ENCODE measurements at regions not wholly inside any gene's neighbourhood (a gene's known extent, or its start where the extent isn't known, plus 50 kb on each side); places are given as distances from the start of the nearest gene placed in this dataset.

- DNase-seq: no peak
Measured at GRCh38 chr3:106806964-106807363, 570.3 kb upstream of the CCDC54 start.

- DNase-seq: no peak
Measured at GRCh38 chr3:106809041-106809440, 568.2 kb upstream of the CCDC54 start.

DNA sequence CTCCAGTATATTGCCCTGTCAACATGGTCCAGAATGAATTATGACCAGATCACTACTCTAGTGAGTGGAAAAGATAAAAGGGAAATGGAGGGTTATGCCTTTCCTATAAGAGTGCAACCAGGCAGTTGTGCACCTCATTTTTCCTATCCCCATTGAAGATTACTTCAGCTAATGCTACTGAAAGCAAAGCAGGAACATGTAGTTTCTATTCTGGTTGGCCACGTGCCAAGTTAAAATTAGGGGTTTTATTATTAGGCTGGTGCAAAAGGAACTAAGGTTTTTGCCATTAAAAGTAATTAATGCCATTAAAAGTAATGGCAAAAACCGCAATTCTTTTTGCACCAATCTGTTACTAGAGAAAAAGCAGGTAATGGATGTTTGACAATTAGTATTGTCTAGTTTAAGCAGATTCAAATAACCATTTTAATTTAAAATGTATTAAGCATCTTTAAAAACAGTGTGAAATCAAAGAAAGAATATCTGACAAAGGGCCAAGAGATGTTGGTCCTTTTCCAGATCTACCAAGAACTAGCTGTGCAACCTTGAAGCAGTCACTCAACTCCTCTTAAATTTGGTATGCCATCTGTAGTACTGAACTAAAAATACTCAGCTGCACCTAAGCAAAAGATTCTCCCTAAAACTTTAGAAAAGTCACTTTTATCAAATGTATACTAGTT lies 567.5 kb upstream of the CCDC54 start:
- DNase-seq: no peak

GRCh38 chr3:106810300-106810875 lies 566.9 kb upstream of the CCDC54 start:
- DNase-seq: no peak

DNA sequence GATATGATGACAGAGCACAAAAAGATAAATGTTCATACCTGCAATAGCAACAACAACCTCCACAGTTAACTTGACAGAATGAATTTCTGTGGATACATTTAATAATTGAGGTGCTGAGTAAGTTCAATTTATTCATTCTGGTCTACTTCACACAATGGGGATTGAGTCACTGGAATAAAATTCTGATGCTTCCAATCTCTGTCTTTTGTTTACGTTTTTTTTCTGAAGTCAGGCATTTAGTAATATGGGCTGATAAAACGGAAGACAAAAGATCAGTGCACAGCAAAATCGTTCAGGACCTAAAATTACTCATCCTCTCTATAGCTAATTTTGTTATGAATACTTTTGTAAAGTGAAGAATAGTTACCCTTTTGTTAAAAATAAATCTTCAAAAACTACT lies 565.9 kb upstream of the CCDC54 start:
- no peak for DNase-seq

GRCh38 chr3:106813742-106814141 lies 563.5 kb upstream of the CCDC54 start:
- DNase-seq: no peak

GRCh38 chr3:106814231-106814630 lies 563.0 kb upstream of the CCDC54 start:
- DNase-seq: no peak

GRCh38 chr3:106816838-106817237 lies 560.4 kb upstream of the CCDC54 start:
- DNase-seq: no peak

GRCh38 chr3:106817706-106818105 lies 559.5 kb upstream of the CCDC54 start:
- no peak for DNase-seq

DNA sequence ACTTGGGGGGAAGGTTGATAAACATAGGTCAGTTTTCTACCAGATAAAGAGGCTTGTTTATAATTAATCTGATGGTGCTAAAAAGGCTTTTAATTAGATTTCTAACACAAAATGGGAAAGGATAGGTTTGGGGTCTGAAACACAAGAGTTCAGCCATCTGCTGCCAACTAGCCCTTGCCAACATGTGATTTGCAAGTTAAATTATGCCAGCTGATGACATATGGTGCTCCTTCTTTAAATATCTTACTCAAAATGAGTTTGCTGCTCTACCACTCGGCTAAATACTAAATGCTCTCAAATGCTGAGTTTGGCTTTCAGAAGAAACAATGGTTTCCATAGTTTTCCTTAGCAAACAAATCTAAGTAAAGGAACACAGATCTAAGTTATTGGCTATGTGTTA lies 557.8 kb upstream of the CCDC54 start:
- DNase-seq: no peak

DNA sequence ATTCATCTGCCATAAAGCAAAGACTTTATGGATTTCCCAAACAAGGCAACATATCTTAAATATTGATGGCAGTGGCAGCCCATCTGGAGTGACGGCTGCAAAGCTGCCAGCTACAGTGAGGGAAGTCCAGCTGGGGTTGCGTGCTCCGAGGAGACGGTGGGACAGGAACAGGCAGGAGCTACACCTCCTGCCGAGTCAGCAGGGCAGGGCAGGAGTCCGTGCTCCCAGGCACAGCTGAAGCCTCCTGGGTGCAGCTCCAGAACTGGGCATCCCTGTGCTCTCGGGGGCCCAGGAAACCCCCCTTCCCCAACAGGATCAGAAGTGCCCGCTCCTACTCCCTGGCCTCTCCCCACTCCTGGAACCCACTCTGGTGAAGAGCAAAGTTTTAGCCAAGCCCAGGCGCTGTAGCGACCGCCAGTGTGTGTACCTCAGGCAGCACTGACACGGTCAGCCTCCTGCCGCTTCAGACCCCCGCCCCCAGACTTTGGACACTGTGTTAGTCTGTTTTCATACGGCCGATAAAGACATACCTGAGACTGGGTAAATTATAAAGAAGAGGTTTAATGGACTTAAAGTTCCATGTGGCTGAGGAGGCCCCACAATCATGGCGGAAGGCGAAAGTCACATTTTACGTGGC lies 556.4 kb upstream of the CCDC54 start:
- DNase-seq: no peak

DNA sequence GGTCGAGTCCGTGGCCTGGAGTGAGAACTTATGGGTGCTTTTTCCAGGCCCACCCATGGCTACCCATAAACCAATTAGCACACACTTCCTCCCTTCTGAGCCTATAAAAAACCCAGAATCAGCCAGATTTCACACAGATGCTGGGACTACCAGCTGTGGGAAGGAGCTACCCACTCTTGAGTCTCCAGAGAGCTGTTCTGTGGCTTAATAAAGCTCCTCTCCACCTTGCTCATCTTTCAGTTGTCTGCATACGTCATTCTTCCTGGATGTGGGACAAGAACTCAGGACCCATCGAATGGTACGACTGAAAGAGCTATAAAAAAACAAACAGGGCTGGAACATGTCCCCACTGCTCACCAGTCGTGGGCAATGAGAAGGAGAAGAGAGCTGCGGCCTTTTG lies 555.4 kb upstream of the CCDC54 start:
- no peak for DNase-seq

- no peak for DNase-seq
Measured at GRCh38 chr3:106822204-106822603, 555.0 kb upstream of the CCDC54 start.

- DNase-seq: no peak
Measured at GRCh38 chr3:106823701-106824100, 553.5 kb upstream of the CCDC54 start.

GRCh38 chr3:106824856-106825255 lies 552.4 kb upstream of the CCDC54 start:
- no peak for DNase-seq

DNA sequence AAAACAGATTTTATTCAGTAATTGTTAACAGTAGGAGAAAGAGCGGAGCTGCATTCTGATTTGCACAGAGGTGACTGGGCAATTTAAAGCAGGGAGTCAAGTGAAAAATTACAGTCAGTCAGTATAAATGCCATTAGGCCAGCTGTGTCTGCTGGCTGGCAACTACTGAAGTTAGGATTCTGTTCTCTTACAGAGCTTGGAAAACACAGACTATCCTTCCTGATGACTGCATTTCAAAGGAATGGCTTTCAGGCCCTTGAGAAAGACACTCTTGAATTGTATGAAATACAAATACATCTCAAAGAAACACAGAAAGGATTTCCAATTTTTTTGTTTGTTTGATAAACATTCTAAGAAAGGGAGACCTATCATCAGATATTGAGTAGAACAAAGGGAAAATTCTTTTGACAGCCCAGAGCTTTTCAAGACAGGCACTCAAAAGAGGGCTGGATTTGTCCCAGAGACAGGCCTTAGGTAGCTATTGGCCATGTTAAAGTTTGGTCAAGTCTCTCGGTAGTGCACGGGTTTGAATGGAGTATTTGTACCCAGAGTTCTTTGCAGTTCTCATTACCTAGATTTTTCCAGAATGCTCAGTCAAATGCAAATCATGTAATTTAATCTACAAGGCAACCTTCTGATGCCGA lies 551.2 kb upstream of the CCDC54 start:
- no peak for DNase-seq

- DNase-seq: no peak
Measured at GRCh38 chr3:106826791-106827311, 550.4 kb upstream of the CCDC54 start.

- no peak for DNase-seq
Measured at GRCh38 chr3:106827515-106828213, 549.6 kb upstream of the CCDC54 start.

DNA sequence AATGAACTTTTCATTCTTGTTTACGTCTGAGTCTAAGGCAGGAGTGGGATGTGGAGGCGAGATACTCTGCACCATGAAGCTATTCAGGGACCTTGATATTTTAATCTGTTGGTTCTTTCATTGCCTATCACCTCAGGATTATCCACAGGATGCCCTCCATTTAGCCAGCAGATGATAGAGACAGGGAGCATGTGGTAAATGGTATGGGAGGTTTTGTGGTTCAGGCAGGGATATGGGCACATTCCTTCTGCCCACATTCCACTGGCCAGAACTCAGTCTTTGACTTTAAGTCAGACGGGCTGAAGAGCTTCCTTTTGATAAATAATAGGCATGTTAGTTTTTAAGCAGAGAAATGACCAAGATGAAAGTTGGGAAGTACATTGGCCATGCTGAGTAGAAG lies 548.0 kb upstream of the CCDC54 start:
- DNase-seq: no peak

- no peak for DNase-seq
Measured at GRCh38 chr3:106830334-106830733, 546.9 kb upstream of the CCDC54 start.

- no peak for DNase-seq
Measured at GRCh38 chr3:106836906-106837305, 540.3 kb upstream of the CCDC54 start.

GRCh38 chr3:106837616-106838015 lies 539.6 kb upstream of the CCDC54 start:
- DNase-seq: no peak

- no peak for DNase-seq
Measured at GRCh38 chr3:106839576-106840280, 537.5 kb upstream of the CCDC54 start.
